ENCODE measurements at regions not wholly inside any gene's neighbourhood (a gene's known extent, or its start where the extent isn't known, plus 50 kb on each side); places are given as distances from the start of the nearest gene placed in this dataset.

GRCh38 chr9:82454509-82455190, 466.1 kb downstream of the SPATA31D1 start:
- TF ChIP-seq CTCF (conservative IDR thresholded peaks at IDR 0.05 in 1 of 2, IDR thresholded peaks at IDR 0.05 in 1 of 2; ENCODE audit: low read depth in 1 of 2, low read length in 2 of 2) (no peak), EZH2 (IDR thresholded peaks at IDR 0.05; ENCODE audit: low read length, missing control alignments) (no peak)
